Stimulated activated CD4-positive, alpha-beta T cell treated with anti-CD3 and anti-CD28 coated beads, Interleukin-4, amount 100 ng/mL, for 48 hours (primary cell): ENCODE measurements at regions not wholly inside any gene's neighbourhood (a gene's known extent, or its start where the extent isn't known, plus 50 kb on each side); places are given as distances from the start of the nearest gene placed in this dataset.

Experiments
- DNase-seq, 2 donors: peaks; one replicate each; pipeline ENCODE4 v3.0.0-alpha.2; 2020; ENCODE audit warnings: low read depth in 2 of 2

GRCh38 chr1:22376546-22376945, 75.1 kb upstream of the ZBTB40 start:
- DNase-seq: no peak

DNA sequence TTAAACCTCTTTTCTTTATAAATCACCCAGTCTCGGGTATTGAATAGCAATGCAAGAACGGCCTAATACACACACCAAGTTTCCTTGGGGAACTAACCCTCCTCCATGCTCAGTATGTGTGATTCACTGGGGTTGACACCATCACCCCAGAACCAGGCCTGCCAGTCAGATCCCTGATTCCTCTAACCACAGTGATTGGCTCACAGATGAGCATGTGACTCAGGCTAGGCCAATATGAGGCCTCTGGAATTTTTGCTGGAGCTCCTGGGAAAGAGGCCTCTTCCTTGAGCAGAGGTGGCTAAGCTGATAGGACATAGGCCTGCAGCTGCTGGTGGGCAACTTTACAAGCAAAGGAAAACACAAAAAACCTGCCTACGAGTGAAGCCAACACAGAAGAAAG, 74.7 kb upstream of the ZBTB40 start:
- no peak for DNase-seq

DNA sequence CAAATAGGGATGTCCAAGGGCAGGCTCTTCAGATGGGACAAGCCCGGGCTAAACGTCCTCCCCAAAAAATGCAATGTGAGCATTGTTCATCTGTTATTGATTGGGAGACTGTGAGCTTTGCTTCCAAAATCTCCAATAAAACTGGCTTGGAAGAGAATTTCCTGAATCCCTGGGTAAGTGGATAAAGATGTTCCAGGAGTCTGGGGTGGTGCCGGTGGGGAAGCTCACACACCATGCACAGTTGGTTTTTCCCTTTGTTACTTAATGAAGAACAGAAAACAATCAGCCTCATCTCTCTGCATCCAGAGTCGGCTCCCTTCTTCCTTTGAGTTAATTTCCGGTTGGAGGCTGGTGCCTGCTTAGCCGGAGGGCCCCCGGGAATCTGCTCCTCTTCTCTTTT, 72.1 kb upstream of the ZBTB40 start:
- DNase-seq: no peak

DNA sequence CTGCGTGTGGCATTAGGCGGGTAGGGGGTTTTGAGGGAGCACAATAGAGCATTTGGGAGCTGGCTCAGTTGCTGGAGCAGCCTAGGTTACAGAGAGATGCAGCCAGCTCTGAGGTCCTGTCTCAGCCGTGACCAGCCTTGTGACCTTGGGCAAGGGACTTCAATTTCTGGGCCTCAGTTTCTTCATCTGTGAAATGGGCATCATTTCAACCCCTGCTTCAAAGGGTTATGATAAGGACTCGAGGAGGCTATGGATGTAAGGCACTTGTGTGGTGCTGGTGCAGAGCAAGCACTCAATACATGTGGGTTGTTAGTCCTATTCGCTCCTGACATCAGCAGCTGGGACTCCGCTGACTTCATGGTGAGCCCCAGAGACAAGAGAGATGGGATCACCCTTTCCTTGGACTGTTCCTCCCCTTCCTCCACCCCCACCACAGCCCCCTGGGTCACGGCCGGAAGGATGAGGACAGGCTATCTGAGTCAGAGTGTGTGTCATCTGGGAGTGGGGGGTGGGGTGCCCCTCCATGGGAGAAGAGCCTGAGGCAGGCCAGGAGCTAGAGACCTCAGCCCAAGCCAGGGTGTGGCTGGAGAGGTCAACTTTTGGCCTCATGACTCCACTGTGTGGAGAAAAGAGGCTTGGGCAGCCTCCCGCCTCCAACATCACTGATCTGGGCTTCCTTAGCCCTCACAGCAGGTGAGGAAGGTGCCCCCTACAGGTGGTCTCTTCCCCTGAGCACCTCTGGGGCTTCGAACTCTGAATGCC, 71.4 kb upstream of the ZBTB40 start:
- no peak for DNase-seq

DNA sequence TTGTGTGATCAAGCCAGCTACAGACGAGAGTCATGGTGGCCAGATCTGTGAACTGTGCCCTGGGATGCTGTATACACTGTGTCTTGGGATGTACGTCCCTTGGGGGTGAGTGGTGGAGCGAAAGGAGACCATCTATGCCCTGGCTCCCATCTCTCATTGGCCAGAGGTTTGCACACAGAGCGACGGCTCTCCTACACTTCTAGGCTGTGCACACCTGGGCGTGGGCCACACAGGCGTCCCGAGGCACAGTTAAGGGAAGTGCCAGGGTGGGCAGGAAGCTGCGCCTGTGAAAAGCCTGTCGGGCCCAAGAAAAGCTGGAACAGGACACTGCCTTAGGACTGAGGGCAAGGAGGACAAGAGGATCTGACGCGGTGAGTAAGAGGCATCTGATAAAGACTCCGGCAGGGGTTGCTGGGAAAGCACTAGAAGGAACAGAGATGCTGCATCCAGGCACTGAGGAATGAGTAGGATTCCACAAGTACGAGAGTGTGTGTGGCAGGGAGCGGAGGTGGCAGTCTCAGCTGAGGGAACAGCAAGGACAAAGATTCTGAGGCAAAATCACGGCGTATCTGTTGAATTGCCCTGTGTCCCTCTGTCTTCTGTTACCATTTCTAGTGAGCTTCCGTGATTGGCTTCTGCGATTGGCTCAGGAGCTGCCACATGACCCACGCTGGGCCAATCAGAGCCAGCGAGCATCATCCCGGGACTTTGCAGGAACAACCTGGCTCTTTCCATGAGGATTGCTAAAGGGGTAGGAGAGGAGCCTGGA, 67.9 kb upstream of the ZBTB40 start:
- DNase-seq: no peak

DNA sequence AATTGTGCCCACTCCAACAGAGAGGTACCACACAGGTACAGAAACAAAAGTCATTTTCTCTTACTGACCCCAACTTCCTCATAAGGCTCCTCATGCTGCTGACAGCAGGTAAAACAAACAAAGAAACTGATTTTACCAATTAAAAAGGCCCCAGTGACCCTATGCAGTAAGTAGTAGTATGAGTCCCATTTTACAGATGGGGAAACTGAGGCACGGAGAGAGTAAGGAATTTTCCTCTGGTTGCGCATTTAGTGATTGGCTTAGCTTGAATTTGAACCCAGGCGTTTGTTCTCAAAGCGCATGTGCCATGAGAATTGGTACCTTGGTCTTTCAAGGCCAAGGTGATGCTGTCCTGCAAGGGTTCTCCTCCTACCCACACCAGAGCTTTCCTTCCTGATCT, 66.1 kb upstream of the ZBTB40 start:
- no peak for DNase-seq

- DNase-seq: no peak
Observed at GRCh38 chr1:22386774-22387173, 64.9 kb upstream of the ZBTB40 start.

DNA sequence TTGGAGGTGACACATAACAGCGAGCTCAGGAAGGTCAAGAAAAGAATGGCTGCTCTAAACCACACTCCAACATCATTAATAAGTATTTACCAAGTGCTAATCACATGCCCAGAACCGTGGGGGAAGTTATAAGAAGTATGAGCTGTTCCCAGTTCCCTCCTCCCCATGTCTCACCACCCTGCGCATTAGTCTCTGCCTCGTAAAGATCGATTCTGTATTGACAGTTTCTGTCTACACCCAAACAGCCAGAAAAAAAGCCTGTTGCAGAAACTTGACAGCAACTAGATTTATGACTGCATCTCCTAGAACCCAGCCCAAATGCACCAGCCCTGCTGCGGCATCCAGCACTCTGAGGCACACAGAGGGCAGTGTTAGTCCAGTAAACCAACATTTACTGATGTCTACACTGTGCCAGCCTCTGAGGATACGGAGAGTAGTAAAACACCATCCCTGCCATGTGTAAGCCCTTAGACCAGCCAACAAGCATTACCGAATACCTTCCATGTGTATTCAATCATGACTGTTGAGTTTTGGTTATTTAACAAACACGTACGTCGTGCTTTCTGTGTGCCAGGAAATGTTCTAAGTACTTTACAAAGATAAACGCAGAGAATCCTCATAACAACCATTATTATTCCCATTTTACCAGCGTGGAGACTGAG, 63.6 kb upstream of the ZBTB40 start:
- DNase-seq: no peak

DNA sequence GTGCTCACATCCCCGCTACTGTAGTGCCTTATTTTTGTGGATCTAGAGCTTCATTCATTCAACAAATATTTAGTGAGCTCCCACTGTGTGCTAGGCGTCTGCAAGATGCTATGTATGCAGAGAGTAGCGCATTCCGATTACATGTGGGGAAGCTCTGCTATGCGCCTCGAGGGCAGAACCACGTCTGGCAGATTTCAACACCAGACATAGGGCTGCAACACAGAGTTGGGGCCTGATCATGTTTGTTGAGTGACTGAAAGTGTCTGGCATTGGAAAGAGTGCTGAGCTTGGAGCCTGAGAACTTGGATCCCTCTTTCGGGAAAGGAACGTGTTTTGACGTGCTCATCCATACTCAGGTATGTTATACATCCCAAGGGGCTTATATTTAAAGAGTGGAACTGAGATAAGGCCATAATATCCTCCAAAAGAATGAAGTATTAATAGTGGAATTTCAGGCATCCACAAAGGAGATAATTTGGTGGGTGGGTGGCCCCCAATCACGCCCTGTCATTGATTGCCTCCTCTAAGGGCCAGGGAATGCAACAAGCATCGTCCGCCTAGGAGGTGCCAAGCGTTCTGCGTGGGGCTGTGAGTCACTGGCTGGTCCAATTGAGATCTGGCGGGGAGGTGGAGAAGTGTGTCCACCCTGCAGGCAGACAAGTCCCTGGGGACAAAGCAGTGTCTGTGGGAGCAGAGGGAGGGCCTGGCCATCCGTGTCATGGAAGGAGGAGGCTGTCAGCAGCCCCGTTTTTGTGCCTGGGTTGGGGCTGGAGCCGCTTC, 62.8 kb upstream of the ZBTB40 start:
- DNase-seq: no peak

GRCh38 chr1:22393587-22393986, 58.1 kb upstream of the ZBTB40 start:
- DNase-seq: no peak

- DNase-seq: no peak
Observed at GRCh38 chr1:22398656-22399420, 52.8 kb upstream of the ZBTB40 start.

DNA sequence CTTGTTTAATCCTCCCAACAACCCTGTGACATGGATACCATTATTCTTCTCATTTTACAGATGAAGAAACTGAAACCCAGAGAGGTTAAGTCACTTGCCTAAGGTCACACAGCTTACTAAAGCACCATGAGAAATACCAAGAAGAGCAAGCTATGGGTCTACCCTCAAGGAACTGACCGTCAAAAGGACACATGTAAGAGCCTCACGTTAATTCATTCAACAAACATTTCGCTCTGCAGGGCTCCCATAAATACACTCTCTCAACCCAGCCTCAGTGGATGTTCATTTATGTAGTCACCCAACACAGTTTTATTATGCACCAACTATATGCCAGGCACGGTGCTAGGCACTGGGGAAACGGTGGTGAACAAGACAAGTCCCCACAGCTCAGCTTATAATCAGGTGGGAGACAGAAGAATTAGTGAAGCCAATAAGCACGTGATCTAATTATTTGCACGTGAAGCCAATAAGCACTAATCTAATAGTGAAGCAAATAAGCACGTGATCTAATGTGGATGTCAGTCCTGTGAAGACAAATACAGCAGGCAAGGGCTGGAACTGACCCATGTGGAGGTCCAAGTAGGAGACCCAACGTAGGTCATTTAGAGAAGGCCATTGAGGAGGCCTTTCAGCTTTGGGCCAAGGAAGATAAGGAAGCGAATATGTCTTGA, 52.1 kb upstream of the ZBTB40 start:
- DNase-seq: no peak
